Activated naive CD4-positive, alpha-beta T cell treated with anti-CD3 and anti-CD28 coated beads, Interleukin-2, amount 50 U/mL, for 16 hours (primary cell): ENCODE measurements at regions not wholly inside any gene's neighbourhood (a gene's known extent, or its start where the extent isn't known, plus 50 kb on each side); places are given as distances from the start of the nearest gene placed in this dataset.

Experiments
- DNase-seq: peaks from one replicate; pipeline ENCODE4 v3.0.0-alpha.2; 2020

DNA sequence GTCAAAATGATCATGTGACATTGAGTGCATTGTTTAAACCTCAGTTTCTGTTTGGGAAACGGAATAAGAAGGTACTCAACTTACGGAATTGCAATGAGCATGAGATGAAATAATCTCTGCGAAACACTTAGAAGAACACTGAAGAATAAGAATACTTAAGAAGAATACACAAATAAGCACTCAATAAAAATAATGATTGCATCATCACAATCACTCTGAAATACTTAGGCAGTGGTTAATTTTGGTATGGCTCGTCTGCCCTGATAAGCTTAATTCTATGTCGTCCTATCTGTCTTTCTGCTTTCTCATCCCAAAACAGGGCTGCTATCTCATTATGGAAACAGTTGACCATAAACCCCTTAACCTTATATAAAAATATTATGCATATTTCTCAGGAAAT lies 823.6 kb downstream of the DIAPH3 start:
- DNase-seq: no peak

GRCh38 chr13:59340581-59340980 lies 823.1 kb downstream of the DIAPH3 start:
- no peak for DNase-seq

GRCh38 chr13:59342400-59342799 lies 821.3 kb downstream of the DIAPH3 start:
- no peak for DNase-seq

- DNase-seq: no peak
Measured at GRCh38 chr13:59343132-59343531, 820.6 kb downstream of the DIAPH3 start.

DNA sequence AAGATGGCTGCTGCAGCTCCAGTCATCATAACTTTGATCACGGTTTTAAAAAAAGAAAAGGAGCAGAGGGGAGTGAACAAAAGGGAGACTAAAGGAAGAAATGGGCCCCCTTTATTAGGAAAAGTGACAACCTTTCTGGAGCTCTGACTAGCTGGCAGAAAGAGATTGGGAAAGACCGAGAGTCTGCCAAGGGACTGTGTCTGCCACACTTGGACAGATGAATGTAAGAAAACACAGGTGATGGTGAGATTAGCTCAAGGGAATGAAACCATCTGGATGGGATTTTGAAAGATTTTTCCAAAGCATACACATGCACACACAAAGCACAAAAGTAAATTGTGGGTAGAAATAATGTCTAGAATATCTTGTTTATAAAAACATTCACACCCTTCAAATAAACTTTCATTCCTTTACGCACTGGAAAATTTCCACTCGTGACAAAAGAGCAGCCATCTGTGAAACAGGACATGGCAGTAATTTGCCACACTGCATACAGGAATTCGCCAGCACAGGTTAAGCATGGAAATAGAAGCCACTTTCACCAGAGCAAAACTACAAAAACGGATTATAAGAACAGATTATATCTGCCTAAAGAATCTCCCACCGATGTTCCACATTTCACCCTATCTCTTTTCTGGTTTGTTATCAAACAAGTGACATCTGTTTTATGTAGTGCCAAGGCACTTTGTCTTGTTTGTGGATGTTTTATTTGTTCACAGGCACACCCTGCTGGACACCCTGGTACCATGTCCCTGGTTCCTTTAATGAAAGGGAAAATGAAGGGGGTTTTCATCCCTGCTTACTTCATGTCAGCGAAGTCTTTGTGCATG lies 819.5 kb downstream of the DIAPH3 start:
- DNase-seq: no peak

DNA sequence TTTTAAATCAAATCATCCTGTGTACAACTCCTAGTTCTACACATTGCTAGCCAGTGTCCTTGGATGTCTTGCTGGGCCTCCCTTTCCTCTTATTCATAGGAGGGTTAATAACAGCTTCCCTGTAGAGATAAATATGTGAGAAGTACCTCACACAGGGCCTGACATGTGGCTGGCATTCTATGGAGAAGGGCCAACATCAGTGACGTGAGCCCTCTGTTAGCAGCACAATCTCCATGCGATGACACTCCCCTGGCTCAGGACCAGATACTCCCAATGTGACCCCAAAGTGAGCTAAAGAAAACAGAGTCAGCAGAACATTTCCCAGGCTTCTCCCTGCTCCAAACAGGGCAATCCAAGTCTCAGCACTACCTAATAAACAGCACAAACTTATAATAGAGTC lies 818.4 kb downstream of the DIAPH3 start:
- DNase-seq: no peak

GRCh38 chr13:59346999-59347723 lies 816.6 kb downstream of the DIAPH3 start:
- no peak for DNase-seq

GRCh38 chr13:59348617-59349016 lies 815.1 kb downstream of the DIAPH3 start:
- no peak for DNase-seq

GRCh38 chr13:59352600-59352999 lies 811.1 kb downstream of the DIAPH3 start:
- no peak for DNase-seq

DNA sequence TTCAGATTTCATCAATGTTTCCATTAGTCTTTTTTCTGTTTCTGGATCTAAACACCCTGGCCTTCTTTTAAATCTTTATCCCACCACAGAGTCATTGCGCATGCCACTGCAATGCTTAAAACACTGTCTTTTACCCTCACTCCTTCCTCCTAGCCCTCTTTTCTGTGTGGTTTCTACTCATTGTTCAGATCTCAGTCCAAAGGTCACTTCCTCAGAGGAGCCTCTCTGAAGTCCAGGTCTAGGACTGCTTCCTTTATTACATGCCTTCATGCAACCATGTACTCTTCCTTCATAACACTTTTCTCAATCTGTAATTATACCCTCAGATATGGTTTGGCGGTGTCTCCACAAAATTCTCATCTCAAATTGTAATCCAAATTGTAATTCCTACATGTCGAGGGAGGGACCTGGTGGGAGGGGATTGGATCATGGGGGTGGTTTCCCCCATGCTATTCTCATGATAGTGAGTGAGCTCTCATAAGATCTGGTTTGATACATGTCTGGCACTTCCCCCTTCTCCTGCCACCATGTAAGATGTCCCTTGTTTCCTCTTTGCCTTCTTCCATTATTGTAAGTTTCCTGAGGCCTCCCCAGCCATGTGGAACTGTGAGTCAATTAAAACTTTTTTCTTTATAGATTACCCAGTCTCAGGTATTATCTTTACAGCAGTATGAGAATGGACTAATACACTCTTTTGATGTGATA lies 808.9 kb downstream of the DIAPH3 start:
- no peak for DNase-seq

GRCh38 chr13:59356607-59357006 lies 807.1 kb downstream of the DIAPH3 start:
- no peak for DNase-seq

GRCh38 chr13:59358014-59358413 lies 805.7 kb downstream of the DIAPH3 start:
- DNase-seq: no peak

GRCh38 chr13:59360108-59360507 lies 803.6 kb downstream of the DIAPH3 start:
- no peak for DNase-seq

DNA sequence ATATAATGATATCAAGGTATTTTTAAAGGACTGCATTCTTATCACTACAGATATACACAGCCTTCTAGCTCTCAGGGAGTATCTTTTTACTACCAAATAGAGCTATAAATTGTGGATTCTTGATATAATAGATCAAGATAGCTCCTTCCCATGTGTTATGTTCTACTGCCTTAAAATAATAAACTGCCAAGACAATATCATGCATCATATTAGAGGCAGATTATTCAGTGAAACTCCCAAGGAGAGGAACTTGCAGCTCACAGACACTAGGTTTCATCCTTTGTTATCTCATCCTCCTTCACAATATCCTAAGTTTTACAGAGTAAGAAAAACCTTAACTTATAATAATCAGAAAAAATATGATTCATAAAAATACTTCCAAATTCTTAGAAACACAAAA lies 802.8 kb downstream of the DIAPH3 start:
- no peak for DNase-seq

- no peak for DNase-seq
Measured at GRCh38 chr13:59363313-59363712, 800.4 kb downstream of the DIAPH3 start.

GRCh38 chr13:59363947-59364346 lies 799.8 kb downstream of the DIAPH3 start:
- no peak for DNase-seq

GRCh38 chr13:59364641-59365085 lies 799.1 kb downstream of the DIAPH3 start:
- DNase-seq: no peak

GRCh38 chr13:59367467-59367866 lies 796.3 kb downstream of the DIAPH3 start:
- DNase-seq: no peak

- no peak for DNase-seq
Measured at GRCh38 chr13:59367904-59368303, 795.8 kb downstream of the DIAPH3 start.

DNA sequence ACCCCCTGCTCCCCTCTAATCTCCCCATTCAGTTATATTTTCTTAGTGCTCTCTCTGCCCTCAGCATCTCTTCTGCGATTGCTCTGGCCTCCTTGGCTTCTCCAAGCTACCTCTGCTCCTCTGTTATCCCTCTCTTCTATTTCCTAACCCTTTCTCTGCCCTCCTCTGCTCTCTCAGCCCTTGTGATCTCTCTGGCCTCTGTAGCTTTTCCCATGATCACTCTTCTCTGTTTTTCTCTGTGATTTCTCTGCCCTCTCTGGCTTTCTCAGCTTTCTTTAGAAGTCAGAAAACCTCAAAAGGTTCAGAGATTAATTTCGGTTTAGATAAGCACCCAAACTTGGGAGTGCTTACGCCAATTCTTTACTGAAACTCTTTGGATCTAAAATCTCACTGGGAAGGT lies 795.0 kb downstream of the DIAPH3 start:
- DNase-seq: no peak

DNA sequence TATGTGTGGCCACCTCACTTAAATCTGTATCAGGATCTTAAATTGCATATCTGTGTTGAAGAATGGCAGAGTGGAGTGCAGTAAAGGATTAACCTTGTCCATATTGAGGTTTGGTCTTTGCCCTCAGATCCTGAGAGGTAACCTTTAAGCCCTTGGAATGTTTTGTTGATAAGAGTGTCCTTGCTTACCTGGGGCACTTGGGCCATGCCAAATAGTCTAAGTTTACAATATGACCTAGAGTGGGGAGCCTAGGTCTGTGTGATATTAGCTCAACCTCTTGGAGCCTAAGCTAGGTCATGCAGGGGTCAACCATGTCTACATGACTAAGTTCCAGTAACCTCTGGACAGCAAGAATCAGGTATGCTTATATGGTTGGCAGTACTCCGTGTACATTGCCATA lies 792.5 kb downstream of the DIAPH3 start:
- no peak for DNase-seq

DNA sequence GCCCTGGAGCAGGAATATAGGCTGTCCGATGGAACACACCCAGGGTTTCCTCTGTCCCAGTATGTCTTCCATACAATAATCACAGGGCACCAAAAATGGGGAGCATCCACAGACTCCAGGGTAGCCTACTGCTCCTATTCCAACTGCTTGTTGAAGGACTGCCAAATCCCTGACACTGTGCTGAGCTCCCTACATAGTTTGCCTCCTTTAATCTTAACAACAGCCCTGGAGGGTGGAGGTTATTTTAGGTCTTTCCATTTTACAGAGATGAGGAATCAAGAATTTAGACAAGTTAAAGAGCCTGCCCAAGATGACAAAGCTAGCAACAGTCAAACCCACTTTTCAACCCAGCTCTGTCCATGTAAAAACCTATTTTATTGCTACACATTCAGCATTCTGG lies 790.4 kb downstream of the DIAPH3 start:
- no peak for DNase-seq

DNA sequence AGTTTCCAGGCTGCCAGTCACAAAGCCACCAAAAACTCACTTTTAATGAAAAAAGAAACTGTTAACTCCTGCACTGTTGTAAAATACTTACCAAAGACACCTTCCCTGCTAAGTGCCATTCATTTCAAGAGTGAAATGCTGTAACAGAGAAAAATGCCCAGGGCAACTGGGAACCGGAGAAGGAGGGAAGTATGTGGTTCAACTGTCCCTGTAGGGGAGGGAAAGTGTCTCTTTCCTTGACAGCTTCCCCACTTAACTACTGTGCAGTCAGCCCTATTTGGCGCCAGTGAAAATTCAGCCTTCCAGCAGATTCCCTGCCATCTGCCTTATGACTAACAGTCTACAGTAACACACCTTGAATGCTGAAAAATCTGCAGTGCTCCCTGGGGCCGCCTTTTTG lies 789.0 kb downstream of the DIAPH3 start:
- no peak for DNase-seq

GRCh38 chr13:59384154-59384553 lies 779.6 kb downstream of the DIAPH3 start:
- no peak for DNase-seq
